Kidney epithelial cell (primary cell): ENCODE measurements at regions not wholly inside any gene's neighbourhood (a gene's known extent, or its start where the extent isn't known, plus 50 kb on each side); places are given as distances from the start of the nearest gene placed in this dataset.
"Not testable (repeated sequence)": the region's sequence is repeated elsewhere in the genome, so short reads cannot be mapped to it uniquely, and the experiment has no call there.

Experiments
- DNase-seq: peaks from one replicate; pipeline ENCODE4 v3.0.0-alpha.2; 2010; ENCODE audit warnings: low read depth
- H3K27me3 ChIP-seq: 2 replicates; pipeline ENCODE4 v1.6.0; 2011; ENCODE audit warnings: low read length; ENCODE audit not compliant: control insufficient read depth, insufficient read depth
- H3K36me3 ChIP-seq: 2 replicates; pipeline ENCODE4 v1.5.1; 2011; ENCODE audit warnings: low read length; ENCODE audit not compliant: control insufficient read depth, insufficient read depth
- H3K4me3 ChIP-seq: 2 replicates; pipeline ENCODE4 v1.5.1; 2011; ENCODE audit warnings: low read depth, mild to moderate bottlenecking, control low read depth, low read length
- TF ChIP-seq, protein P1 (sequence below): IDR thresholded peaks from 2 replicates; pipeline ENCODE4 v1.5.1; 2011; ENCODE audit warnings: mild to moderate bottlenecking, moderate library complexity, low read length, control low read depth, inconsistent platforms; ENCODE audit not compliant: insufficient read depth, poor library complexity, severe bottlenecking

DNA sequence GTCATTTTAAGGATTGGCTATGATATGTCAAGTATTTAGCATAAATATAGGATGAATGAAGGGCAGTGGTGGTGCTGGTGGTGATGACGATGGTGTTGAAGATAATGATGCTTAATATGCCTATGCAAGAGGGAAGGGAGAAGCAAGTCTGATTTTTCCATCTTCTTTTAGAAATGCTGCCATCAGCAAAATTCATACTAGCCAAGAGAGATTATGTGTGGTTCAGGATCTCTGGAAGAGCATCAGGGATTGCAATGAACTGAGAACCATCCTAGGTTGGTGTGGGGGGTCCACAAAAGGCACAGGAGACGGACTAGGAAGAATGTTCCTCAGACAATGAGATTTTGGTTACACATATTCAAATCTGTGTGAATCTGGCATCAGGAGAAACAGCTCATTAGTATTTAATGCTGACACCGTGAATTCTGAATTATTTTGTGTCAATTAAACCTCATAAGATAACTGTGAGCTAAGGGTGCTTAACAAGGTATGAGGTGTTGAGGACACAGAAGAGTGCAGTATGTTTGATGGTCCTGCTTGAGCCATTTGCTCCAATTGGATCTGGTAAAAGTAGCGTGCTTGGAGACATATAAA, 1120.8 kb upstream of the GOT2 start:
- H3K27me3 ChIP-seq, result no peaks in the 10 kb centered on the region
- no peaks in the 10 kb centered on the region for H3K36me3 ChIP-seq
- no peak for DNase-seq
- H3K4me3 ChIP-seq, result no peak overlapping the region
- TF ChIP-seq, protein P1, sequence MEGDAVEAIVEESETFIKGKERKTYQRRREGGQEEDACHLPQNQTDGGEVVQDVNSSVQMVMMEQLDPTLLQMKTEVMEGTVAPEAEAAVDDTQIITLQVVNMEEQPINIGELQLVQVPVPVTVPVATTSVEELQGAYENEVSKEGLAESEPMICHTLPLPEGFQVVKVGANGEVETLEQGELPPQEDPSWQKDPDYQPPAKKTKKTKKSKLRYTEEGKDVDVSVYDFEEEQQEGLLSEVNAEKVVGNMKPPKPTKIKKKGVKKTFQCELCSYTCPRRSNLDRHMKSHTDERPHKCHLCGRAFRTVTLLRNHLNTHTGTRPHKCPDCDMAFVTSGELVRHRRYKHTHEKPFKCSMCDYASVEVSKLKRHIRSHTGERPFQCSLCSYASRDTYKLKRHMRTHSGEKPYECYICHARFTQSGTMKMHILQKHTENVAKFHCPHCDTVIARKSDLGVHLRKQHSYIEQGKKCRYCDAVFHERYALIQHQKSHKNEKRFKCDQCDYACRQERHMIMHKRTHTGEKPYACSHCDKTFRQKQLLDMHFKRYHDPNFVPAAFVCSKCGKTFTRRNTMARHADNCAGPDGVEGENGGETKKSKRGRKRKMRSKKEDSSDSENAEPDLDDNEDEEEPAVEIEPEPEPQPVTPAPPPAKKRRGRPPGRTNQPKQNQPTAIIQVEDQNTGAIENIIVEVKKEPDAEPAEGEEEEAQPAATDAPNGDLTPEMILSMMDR, result no peak

DNA sequence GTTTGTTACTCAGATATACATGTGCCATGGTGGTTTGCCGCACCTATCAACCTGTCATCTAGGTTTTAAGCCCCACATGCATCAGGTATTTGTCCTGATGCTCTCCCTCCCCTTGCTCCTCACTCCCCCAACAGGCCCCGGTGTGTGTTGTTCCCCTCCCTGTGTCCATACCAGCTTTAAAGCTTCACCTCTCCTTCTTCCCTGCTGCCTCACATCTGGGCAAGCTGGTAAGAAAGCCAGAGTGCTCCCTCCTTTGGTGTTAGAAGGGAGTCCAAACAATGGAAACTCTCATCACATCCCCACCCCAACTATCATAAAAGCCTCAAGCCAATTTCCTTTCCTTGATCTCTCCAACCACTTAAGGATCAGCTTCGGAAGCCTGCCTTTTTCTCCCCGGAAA, 1115.6 kb upstream of the GOT2 start:
- Histone ChIP-seq H3K27me3 (no peaks in the 10 kb centered on the region), H3K36me3 (no peaks in the 10 kb centered on the region), H3K4me3 (no peak overlapping the region)
- TF ChIP-seq, protein P1, result no peak
- DNase-seq, result no peak

DNA sequence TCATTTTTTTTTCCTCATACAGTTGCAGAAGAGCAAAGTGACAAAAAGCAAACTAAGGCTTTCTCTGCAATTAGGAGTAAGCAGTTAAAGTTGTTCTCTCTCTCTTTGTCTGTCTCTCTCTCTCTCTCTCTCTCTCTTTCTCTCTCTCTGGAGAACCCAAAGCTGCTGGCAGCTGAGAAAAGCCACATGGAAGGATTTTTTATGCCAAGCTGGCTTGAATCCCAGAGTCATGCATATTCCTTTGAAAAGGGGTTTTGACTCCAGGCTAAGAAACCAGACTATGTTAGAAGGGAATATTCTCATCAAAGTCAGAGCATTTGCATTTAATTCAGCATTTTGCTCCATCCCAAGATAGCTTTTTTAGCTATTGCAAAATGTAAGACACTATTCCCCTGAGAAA, 1114.2 kb upstream of the GOT2 start:
- no peak for DNase-seq
- Histone ChIP-seq H3K36me3 (no peaks in the 10 kb centered on the region), H3K27me3 (no peaks in the 10 kb centered on the region), H3K4me3 (no peak overlapping the region)
- TF ChIP-seq, protein P1, result no peak

DNA sequence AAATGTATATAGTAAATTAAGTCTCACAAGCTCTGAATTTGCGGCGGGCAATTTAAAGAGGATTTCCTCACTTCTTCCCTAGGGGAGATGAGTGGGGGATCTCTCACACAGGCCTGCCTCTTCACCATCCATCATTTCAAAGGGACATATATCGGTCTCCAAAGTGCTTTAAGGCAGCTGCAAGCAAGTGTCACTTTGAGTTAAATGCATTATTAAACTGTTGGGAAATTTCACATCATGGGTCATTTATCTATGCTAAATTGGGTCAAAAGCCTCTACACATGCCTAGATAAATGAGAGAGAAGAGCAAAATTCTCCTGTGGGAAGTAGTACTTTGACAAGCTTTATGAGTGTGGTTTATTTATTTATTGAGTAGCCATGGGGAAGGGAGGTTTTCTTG, 1106.1 kb upstream of the GOT2 start:
- TF ChIP-seq, protein P1, result no peak
- Histone ChIP-seq H3K27me3 (no peaks in the 10 kb centered on the region), H3K4me3 (no peak overlapping the region), H3K36me3 (no peaks in the 10 kb centered on the region)
- no peak for DNase-seq

DNA sequence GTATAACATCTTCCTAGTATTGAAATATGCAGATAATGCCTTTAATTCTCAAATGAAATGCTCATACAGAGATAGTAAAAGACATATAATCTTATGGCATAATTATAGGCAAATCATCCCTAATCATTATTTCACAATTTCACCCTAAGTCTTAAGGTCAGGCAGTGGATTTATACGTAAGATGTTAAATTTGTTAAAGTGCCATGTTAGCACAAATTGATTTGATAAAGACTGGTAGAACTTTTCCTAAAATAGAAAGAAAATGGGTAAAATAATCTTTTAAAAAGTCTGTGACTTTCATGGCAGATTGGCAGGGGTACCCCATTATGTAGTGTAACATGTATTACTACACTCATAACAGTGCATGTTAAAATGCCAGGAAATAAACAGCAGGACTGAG, 1092.7 kb upstream of the GOT2 start:
- TF ChIP-seq, protein P1, result no peak
- no peak for DNase-seq

DNA sequence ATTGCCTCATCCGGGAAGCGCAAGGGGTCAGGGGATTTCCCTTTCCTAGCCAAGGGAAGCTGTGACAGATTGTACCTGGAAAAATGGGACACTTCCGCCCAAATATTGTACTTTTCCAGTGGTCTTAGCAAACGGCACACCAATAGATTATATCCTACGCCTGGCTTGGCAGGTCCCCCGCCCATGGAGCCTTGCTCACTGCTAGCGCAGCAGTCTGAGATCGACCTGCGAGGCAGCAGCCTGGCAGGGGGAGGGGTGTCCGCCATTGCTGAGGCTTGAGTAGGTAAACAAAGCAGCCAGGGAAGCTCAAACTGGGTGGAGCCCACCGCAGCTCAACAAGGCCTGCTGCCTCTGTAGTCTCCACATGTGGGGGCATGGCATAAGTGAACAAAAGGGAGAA, 1075.4 kb upstream of the GOT2 start:
- H3K4me3 ChIP-seq, H3K36me3 ChIP-seq, DNase-seq, H3K27me3 ChIP-seq: not testable (repeated sequence)

More for the DNA sequence above, 1092.7 kb upstream of the GOT2 start:
- no peaks in the 10 kb centered on the region for H3K36me3 ChIP-seq
- no peak overlapping the region for H3K4me3 ChIP-seq
- H3K27me3 ChIP-seq, result no peaks in the 10 kb centered on the region

DNA sequence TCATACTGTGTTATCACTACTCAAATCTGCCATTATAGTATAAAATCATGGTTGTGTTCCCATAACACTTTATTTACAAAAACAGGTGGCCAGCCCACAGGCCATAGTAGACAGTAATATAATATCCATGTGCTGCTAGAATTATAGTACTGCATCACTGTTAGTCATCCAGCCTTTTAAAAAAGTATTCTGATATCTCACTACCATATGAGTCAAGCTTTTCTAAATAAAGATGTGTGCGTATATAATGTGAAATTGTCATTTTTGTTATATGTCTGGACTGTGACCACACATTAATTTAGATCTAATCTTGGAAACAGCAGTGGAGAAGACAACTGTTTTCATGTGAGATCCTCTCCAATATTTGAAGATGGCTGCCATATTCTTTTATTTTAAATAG, 1049.1 kb upstream of the GOT2 start:
- TF ChIP-seq, protein P1, result no peak
- Histone ChIP-seq H3K36me3 (no peaks in the 10 kb centered on the region), H3K4me3 (no peak overlapping the region), H3K27me3 (no peaks in the 10 kb centered on the region)
- DNase-seq, result no peak
